GM19438 (cell line): ENCODE measurements at regions not wholly inside any gene's neighbourhood (a gene's known extent, or its start where the extent isn't known, plus 50 kb on each side); places are given as distances from the start of the nearest gene placed in this dataset.

ENCODE experiments used
- ATAC-seq: cut with Tn5 transposase; IDR thresholded peaks from one replicate; pipeline ENCODE4 v1.9.1; 2021; ENCODE audit warnings: low read depth; ENCODE audit not compliant: unreplicated experiment

- ATAC-seq, result no peak
Observed at GRCh38 chr16:50425044-50425443, 56.3 kb upstream of the BRD7 start.

- ATAC-seq, result no peak
Observed at GRCh38 chr16:50422926-50423325, 54.1 kb upstream of the BRD7 start.

GRCh38 chr16:50419116-50419515, 50.3 kb upstream of the BRD7 start:
- no peak for ATAC-seq
